Fibroblast of mammary gland (primary cell): ENCODE measurements at regions not wholly inside any gene's neighbourhood (a gene's known extent, or its start where the extent isn't known, plus 50 kb on each side); places are given as distances from the start of the nearest gene placed in this dataset.

ENCODE experiments used
- DNase-seq: peaks from one replicate; pipeline ENCODE4 v3.0.0-alpha.2; 2010; ENCODE audit warnings: low read depth
- H3K4me3 ChIP-seq: 2 replicates; pipeline ENCODE4 v1.5.1; 2011; ENCODE audit warnings: low read depth, mild to moderate bottlenecking, low read length, moderate library complexity; ENCODE audit not compliant: control insufficient read depth
- TF ChIP-seq, protein P1 (sequence below): conservative IDR thresholded peaks from 2 replicates; pipeline ENCODE4 v1.5.1; 2011; ENCODE audit warnings: low read depth, low read length, inconsistent platforms; ENCODE audit not compliant: control insufficient read depth, insufficient read depth

- DNase-seq: no peak
- TF ChIP-seq, protein P1, sequence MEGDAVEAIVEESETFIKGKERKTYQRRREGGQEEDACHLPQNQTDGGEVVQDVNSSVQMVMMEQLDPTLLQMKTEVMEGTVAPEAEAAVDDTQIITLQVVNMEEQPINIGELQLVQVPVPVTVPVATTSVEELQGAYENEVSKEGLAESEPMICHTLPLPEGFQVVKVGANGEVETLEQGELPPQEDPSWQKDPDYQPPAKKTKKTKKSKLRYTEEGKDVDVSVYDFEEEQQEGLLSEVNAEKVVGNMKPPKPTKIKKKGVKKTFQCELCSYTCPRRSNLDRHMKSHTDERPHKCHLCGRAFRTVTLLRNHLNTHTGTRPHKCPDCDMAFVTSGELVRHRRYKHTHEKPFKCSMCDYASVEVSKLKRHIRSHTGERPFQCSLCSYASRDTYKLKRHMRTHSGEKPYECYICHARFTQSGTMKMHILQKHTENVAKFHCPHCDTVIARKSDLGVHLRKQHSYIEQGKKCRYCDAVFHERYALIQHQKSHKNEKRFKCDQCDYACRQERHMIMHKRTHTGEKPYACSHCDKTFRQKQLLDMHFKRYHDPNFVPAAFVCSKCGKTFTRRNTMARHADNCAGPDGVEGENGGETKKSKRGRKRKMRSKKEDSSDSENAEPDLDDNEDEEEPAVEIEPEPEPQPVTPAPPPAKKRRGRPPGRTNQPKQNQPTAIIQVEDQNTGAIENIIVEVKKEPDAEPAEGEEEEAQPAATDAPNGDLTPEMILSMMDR: no peak
- H3K4me3 ChIP-seq: no peak overlapping the region
Observed at GRCh38 chr6:4593951-4594350, 182.3 kb upstream of the CDYL start.

- DNase-seq: no peak
- no peak overlapping the region for H3K4me3 ChIP-seq
- TF ChIP-seq, protein P1: no peak
Observed at GRCh38 chr6:4592026-4592425, 184.2 kb upstream of the CDYL start.

- DNase-seq: no peak
- no peak overlapping the region for H3K4me3 ChIP-seq
- TF ChIP-seq, protein P1: no peak
Observed at GRCh38 chr6:4591218-4591617, 185.0 kb upstream of the CDYL start.

DNA sequence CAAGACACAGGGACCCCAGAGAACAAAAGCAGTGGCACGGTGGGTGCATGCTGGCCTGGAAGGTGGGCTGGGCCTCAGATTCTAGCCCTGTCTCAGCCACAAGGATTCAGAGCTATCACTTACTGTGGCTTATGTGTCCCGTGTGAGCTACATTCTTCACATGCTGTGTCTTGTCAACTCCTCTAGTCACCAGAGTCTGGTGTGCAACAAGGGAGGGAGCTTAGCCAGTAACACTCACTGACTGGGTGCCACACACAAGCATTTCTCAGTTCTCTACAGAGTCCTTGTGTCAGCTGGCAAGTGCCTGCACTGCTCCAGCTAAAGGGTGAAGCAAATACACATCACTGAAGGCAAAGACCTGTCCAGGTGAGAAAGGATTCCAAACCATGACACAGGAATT lies 186.9 kb upstream of the CDYL start:
- no peak for DNase-seq
- H3K4me3 ChIP-seq: no peak overlapping the region
- TF ChIP-seq, protein P1: no peak

GRCh38 chr6:4588581-4588980 lies 187.6 kb upstream of the CDYL start:
- DNase-seq: no peak
- TF ChIP-seq, protein P1: no peak
- no peak overlapping the region for H3K4me3 ChIP-seq

DNA sequence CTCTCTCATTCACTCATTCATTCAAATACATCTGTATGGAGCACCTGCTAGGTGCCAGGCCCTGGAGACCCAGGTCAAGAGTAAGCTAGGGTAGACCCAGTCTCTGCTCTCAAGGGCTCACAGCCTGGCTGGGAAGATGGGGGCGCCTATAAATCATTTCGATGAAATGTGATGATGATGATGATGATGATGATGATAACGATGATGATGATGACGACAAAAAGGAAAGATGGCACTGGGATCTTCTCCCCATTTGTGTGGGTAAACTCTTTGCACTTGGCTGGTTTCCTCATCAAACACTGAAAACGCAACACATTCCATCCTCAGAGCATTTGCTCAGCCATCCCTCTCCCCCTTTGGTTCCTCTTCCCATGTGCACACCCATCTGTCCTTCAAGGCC lies 188.0 kb upstream of the CDYL start:
- TF ChIP-seq, protein P1: no peak
- no peak for DNase-seq
- H3K4me3 ChIP-seq: no peak overlapping the region

GRCh38 chr6:4587171-4587570 lies 189.0 kb upstream of the CDYL start:
- no peak for DNase-seq
- TF ChIP-seq, protein P1: no peak

More at GRCh38 chr6:4587171-4587570, 189.0 kb upstream of the CDYL start:
- H3K4me3 ChIP-seq: no peak overlapping the region
